ENCODE measurements at regions not wholly inside any gene's neighbourhood (a gene's known extent, or its start where the extent isn't known, plus 50 kb on each side); places are given as distances from the start of the nearest gene placed in this dataset.

- ATAC-seq (no peak), FAIRE-seq (no peak), DNase-seq (ENCODE audit: extremely low read depth in 1 of 4, low spot score in 3 of 4) (no peak)
- POLR2A ChIA-PET = no interaction called here
- Histone ChIP-seq H3K27ac (ENCODE audit: extremely low read depth, low read depth, low read length) (no peak overlapping the region), H3K79me2 (ENCODE audit: control insufficient read depth, insufficient read depth, low read length) (no peaks in the 10 kb centered on the region), H3K36me3 (ENCODE audit: control insufficient read depth, insufficient read depth, low read length) (no peaks in the 10 kb centered on the region), H3K4me1 (replicated peaks in 1 of 2; ENCODE audit: control insufficient read depth in 2 of 2, insufficient read depth in 2 of 2, low read length in 2 of 2) (no peaks in the 10 kb centered on the region), H2AFZ (ENCODE audit: low read depth, low read length) (no peak overlapping the region), H3K9me1 (ENCODE audit: control insufficient read depth, insufficient read depth, low read length) (no peaks in the 10 kb centered on the region), H3K27me3 (ENCODE audit: control insufficient read depth in 2 of 2, insufficient read depth in 2 of 2, low read length in 2 of 2) (no peaks in the 10 kb centered on the region), H4K20me1 (replicated peaks; ENCODE audit: control insufficient read depth, insufficient read depth, low read length) (no peaks in the 10 kb centered on the region), H3K4me2 (ENCODE audit: insufficient read depth, low read length) (no peak overlapping the region), H3K9me3 (replicated peaks; ENCODE audit: control insufficient read depth, insufficient read depth, low read depth, low read length) (no peaks in the 10 kb centered on the region), H3K9ac (ENCODE audit: insufficient read depth in 1 of 2, low read depth in 2 of 2, low read length in 2 of 2) (no peak overlapping the region), H3K4me3 (no peak overlapping the region)
- CTCF ChIA-PET (ENCODE audit: low intra/inter-chr PET ratio) = no interaction called here
- TF ChIP-seq PCBP2 (IDR thresholded peaks at IDR 0.05; ENCODE audit: low read depth, low read length, poor library complexity, severe bottlenecking) = no peak
- TF ChIP-seq HEY1 (CRISPR knock-in tag; IDR thresholded peaks at IDR 0.05; ENCODE audit: borderline replicate concordance) = no peak
- no peak for TF ChIP-seq RBM17 (IDR thresholded peaks at IDR 0.05; ENCODE audit: borderline replicate concordance, low read depth, low read length)
- TF ChIP-seq GABPB2 (CRISPR knock-in tag; conservative IDR thresholded peaks at IDR 0.05) = no peak
- TF ChIP-seq ZNF507 (tag; conservative IDR thresholded peaks at IDR 0.05) = no peak
- TF ChIP-seq NRF1 (conservative IDR thresholded peaks at IDR 0.05 in 1 of 2, IDR thresholded peaks at IDR 0.05 in 1 of 2) = no peak
- TF ChIP-seq ZNF124 (CRISPR knock-in tag; IDR thresholded peaks at IDR 0.05) = no peak
- no peak for TF ChIP-seq RBBP5 (IDR thresholded peaks at IDR 0.05; ENCODE audit: borderline replicate concordance, insufficient read depth, low read length, poor library complexity, severe bottlenecking)
- no peak for TF ChIP-seq PRPF4 (IDR thresholded peaks at IDR 0.05; ENCODE audit: insufficient read depth, low read depth, low read length, poor library complexity, severe bottlenecking)
- 0% methylated on average over 2 of the region's 6 CpGs for whole genome bisulfite sequencing (ENCODE audit: insufficient coverage, low coverage, missing lambda C conversion rate)
- in situ Hi-C loops (cut with MboI) = no loop called here
- intact Hi-C loops (cut with micrococcal nuclease) = no loop called here
- no TSS peak for BruUV-seq (replicated peaks)
These were observed 162.6 kb upstream of the FAM47A start for GRCh38 chrX:34294665-34295064.

All from K562 (cell line).